ENCODE measurements at regions not wholly inside any gene's neighbourhood (a gene's known extent, or its start where the extent isn't known, plus 50 kb on each side); places are given as distances from the start of the nearest gene placed in this dataset.
A peak's percentile ranks its signal among the peaks of the same experiment; 100 is the strongest.

GRCh38 chr5:7075470-7075869, 320.5 kb upstream of the ADCY2 start (continued):
- TF ChIP-seq HOXB5 (CRISPR knock-in tag; IDR thresholded peaks at IDR 0.05): no peak
- TF ChIP-seq RNF2 (IDR thresholded peaks at IDR 0.05; ENCODE audit: borderline replicate concordance, low read depth): no peak
- no peak for TF ChIP-seq JUNB (IDR thresholded peaks at IDR 0.05)
- TF ChIP-seq JUN (IDR thresholded peaks at IDR 0.05): no peak

GRCh38 chr5:7078101-7078500, 317.8 kb upstream of the ADCY2 start:
- FAIRE-seq (no peak), DNase-seq (ENCODE audit: low read depth in 1 of 2, low spot score in 1 of 2) (no peak), ATAC-seq (no peak)
- ChIA-PET CTCF (interaction anchor here (1.4 kb wide), 2 partner anchors 9 to 10 kb away, joined by 4 to 5 read pairs; no protein-coding TSS in a partner anchor), POLR2A (no interaction called here)
- TF ChIP-seq USF2 (IDR thresholded peaks at IDR 0.05) (no peak), BHLHE40 (IDR thresholded peaks at IDR 0.05; ENCODE audit: low read depth, low read length) (no peak)
- Histone ChIP-seq H3K4me2 (no peak overlapping the region), H3K27ac (no peak overlapping the region), H3K4me1 (no peaks in the 10 kb centered on the region), H3K9me3 (no peaks in the 10 kb centered on the region), H3K4me3 (no peak overlapping the region)
- 22% methylated on average over 6 of the region's 6 CpGs for WGBS (ENCODE audit: missing lambda C conversion rate)

GRCh38 chr5:7078901-7079300, 317.0 kb upstream of the ADCY2 start:
- Histone ChIP-seq H3K4me1 (no peaks in the 10 kb centered on the region), H3K9me3 (no peaks in the 10 kb centered on the region), H3K4me2 (no peak overlapping the region), H3K4me3 (no peak overlapping the region), H3K27ac (no peak overlapping the region)
- ChIA-PET POLR2A (no interaction called here), CTCF (interaction anchor here (1.2 to 1.7 kb wide), 3 partner anchors 8 to 15 kb away, joined by 3 to 5 read pairs (median 3); no protein-coding TSS in a partner anchor)
- TF ChIP-seq RAD21 (conservative IDR thresholded peaks at IDR 0.05 in 1 of 2, IDR thresholded peaks at IDR 0.05 in 1 of 2): peak in 1 of 2 experiments; percentile 44; a peak in 2 of 5 replicates
- 0 out of 3 replicates have a peak, but pooled peaks have one; percentile 12 for TF ChIP-seq SMC3 (IDR thresholded peaks at IDR 0.05)
- no peak for TF ChIP-seq ZSCAN20 (CRISPR knock-in tag; IDR thresholded peaks at IDR 0.05)
- no peak for TF ChIP-seq ESRRA (IDR thresholded peaks at IDR 0.05; ENCODE audit: borderline replicate concordance, low read length)
- TF ChIP-seq CHD2 (IDR thresholded peaks at IDR 0.05; ENCODE audit: low read length, partially characterized antibody): no peak
- TF ChIP-seq HES2 (IDR thresholded peaks at IDR 0.05): no peak
- TF ChIP-seq HOXB13 (CRISPR knock-in tag; IDR thresholded peaks at IDR 0.05; ENCODE audit: low read depth): no peak
- no peak for TF ChIP-seq MAZ (IDR thresholded peaks at IDR 0.05; ENCODE audit: borderline replicate concordance, low read depth, low read length)
- TF ChIP-seq ATOH8 (CRISPR knock-in tag; IDR thresholded peaks at IDR 0.05; ENCODE audit: low read depth): no peak
- no peak for TF ChIP-seq HOXA7 (CRISPR knock-in tag; IDR thresholded peaks at IDR 0.05)
- no peak for TF ChIP-seq ZC3H11A (IDR thresholded peaks at IDR 0.05)
- WGBS (ENCODE audit: missing lambda C conversion rate): 21% methylated on average over 9 of the region's 9 CpGs
- DNase-seq (ENCODE audit: low read depth in 1 of 2, low spot score in 1 of 2): peak in 1 of 2 experiments; percentile 8
- ATAC-seq: peak in 1 of 2 experiments; percentile 61; a peak in 2 of 6 replicates
- FAIRE-seq: no peak

GRCh38 chr5:7080501-7080900, 315.4 kb upstream of the ADCY2 start:
- POLR2A ChIA-PET: no interaction called here
- no peak for ATAC-seq
- Histone ChIP-seq H3K4me3 (no peak overlapping the region), H3K4me2 (no peak overlapping the region), H3K27ac (no peak overlapping the region), H3K4me1 (no peaks in the 10 kb centered on the region), H3K9me3 (no peaks in the 10 kb centered on the region)
- 8% methylated on average over 7 of the region's 7 CpGs for WGBS (ENCODE audit: missing lambda C conversion rate)
- FAIRE-seq: no peak
- TF ChIP-seq EHF (CRISPR knock-in tag; IDR thresholded peaks at IDR 0.05): no peak
- no peak for TF ChIP-seq CBX8 (IDR thresholded peaks at IDR 0.05)
- no peak for TF ChIP-seq EHMT2 (IDR thresholded peaks at IDR 0.05; ENCODE audit: low read depth)
- no peak for TF ChIP-seq JUNB (IDR thresholded peaks at IDR 0.05)
- TF ChIP-seq NR3C1 (IDR thresholded peaks at IDR 0.05): no peak
- TF ChIP-seq HOXB13 (CRISPR knock-in tag; IDR thresholded peaks at IDR 0.05; ENCODE audit: low read depth): no peak
- no peak for TF ChIP-seq HEYL (CRISPR knock-in tag; IDR thresholded peaks at IDR 0.05)
- TF ChIP-seq PHF8 (IDR thresholded peaks at IDR 0.05; ENCODE audit: borderline replicate concordance, low read depth): no peak
- no peak for TF ChIP-seq RFX5 (IDR thresholded peaks at IDR 0.05)
- TF ChIP-seq RNF2 (IDR thresholded peaks at IDR 0.05; ENCODE audit: borderline replicate concordance, low read depth): no peak
- no peak for TF ChIP-seq HDAC2 (IDR thresholded peaks at IDR 0.05)
- no peak for DNase-seq (ENCODE audit: low read depth in 1 of 2, low spot score in 1 of 2)
- CTCF ChIA-PET: no interaction called here

Measured in A549 (cell line).